ENCODE measurements at regions not wholly inside any gene's neighbourhood (a gene's known extent, or its start where the extent isn't known, plus 50 kb on each side); places are given as distances from the start of the nearest gene placed in this dataset.
"Not testable (repeated sequence)": the region's sequence is repeated elsewhere in the genome, so short reads cannot be mapped to it uniquely, and the experiment has no call there.

GRCh38 chr1:67584938-67585337, 100.1 kb upstream of the GADD45A start:
- DNase-seq (ENCODE audit: low read depth): no peak

DNA sequence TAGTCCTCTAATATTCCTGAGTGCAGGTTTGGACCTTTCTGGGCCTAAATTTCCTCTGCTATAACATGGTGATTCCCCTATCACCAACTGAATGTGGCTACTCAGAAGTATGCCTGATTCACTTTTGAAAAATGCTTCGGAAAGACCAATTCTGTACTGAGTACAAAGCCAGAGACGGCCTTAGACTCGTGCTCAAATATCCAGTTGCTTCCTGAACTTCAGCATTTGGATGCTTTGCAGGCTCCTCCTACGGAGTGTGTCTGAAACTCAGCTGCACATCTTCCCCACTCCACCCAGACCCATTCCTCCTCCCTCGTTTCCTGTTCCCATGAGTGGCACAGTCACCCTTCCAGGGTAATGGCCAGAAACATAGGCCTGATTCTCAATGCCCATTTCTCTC, 98.4 kb upstream of the GADD45A start:
- DNase-seq (ENCODE audit: low read depth): peak; percentile 55

DNA sequence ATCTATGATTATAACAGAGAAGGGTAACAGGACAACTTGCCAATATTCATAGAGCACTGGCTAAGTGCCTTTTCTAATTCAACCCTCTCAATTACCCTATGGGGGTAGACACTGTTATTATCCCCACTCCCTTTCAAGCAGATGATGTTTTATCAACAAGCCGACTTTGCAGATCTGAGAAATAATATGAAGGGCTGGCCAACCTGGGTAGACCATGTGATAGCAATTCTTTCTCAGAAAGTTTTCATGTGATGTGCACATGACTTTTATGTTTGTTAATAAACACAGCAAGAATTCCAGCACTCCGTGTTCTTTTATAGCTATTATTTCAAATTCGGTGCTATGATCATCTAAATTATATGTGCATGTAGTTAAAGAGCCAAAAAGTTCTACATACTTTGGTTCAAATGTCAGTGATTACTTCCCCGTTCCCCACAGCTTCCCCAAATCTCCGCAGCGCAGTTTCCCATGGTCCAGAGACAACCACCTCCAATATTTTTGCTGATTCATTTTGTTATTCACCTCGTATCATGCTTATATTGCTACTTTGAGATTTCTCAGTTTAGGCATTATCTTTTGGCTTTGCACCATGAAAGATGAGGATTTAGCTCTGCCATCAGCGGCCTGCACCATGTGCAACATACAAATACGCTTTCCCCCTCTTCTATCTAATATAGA, 96.7 kb upstream of the GADD45A start:
- no peak for DNase-seq (ENCODE audit: low read depth)

- DNase-seq (ENCODE audit: low read depth): no peak
Observed at GRCh38 chr1:67589519-67590233, 95.3 kb upstream of the GADD45A start.

DNA sequence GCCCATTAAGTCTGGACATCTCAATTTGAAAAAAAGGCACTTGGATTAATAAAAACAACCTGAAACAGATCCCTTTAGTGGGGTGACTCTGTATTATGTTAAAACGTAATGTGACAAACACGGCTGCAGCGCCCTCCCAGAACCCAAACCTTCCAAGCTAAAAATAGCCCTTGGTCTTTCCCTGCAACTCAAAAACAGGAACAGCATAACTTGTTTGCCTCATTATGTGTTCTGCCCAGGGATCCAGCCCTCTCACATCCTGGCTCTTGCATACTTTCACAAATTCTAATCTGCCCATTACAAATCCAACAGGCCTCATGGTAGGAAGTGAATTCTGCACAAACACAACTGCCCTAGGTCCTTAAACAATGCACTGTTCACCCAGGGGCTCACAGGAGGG, 94.7 kb upstream of the GADD45A start:
- DNase-seq (ENCODE audit: low read depth): no peak

DNA sequence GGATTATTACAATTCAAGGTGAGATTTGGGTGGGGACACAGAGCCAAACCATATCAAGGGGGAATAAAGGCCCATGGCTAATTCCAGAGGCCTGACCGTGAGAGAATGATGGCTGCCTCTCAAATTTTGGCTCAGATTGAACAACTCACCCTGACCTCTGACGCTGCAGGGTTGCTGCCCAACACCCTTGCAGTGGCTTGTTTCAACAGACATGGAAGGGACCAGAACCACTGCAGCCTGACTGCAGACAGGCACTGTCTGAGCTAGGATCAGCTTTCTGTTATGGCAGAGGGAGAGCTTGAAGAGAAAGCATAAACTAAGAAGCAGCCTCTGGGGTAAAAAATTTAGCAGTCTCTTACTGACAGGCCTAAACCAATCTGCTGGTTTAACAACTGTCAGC, 90.2 kb upstream of the GADD45A start:
- no peak for DNase-seq (ENCODE audit: low read depth)

- DNase-seq (ENCODE audit: low read depth): no peak
Observed at GRCh38 chr1:67596674-67597073, 88.3 kb upstream of the GADD45A start.

DNA sequence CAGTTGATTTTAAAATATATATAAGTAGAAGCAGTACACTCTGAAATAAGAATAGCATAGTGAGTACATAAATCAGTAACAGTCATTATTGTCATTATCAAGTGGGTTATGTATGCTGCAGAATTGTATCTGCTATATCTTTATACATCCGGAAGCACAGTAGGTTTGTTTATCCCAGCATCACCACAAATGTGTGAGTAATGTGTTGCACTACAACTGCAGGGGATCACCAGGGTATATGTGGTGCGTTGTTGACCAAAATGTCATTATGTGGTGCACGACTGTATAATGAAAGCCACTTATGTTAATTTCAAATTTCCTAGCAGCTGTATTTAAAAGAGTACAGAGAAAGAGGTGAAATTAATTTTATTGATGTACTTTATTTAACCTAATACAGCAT, 87.7 kb upstream of the GADD45A start:
- peak; percentile 87 for DNase-seq (ENCODE audit: low read depth)

DNA sequence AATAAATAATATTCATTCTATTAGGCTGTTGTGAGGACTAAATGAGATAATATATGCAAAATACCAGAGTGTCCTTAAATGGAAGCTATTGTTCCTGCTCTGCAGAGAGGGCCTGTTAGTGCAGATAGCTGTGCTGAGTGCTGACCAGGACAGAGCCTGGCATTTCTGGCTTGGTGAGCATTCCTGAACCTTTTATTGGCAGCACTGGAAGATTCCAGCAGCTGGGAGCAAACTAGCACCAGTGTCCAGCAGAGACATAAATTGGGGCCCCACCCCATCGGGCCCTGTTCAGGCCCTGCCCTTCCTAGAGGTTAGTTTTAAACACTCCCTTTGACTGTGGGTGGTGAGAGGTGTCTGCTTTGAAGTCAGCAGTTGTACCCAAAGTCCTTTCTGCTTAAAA, 85.9 kb upstream of the GADD45A start:
- no peak for DNase-seq (ENCODE audit: low read depth)

DNA sequence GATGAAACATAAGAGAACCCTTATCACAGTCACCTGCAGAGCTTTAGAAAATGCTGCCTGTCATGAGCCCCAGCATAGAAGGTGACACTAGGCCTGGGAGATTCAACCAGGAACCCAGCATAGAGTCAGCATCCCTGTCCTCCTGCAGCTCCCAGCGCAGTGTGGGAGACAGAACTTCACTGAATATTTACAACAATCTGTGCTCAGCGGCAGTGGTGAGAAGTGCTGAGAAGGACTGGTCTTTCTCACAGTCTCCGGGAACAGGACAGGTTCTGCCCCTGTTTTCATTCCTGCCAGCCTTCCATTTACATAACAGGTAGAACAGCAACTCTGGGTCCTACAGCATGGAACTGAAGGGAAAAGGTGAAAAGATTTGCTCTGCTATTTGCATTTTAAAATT, 83.5 kb upstream of the GADD45A start:
- no peak for DNase-seq (ENCODE audit: low read depth)

DNA sequence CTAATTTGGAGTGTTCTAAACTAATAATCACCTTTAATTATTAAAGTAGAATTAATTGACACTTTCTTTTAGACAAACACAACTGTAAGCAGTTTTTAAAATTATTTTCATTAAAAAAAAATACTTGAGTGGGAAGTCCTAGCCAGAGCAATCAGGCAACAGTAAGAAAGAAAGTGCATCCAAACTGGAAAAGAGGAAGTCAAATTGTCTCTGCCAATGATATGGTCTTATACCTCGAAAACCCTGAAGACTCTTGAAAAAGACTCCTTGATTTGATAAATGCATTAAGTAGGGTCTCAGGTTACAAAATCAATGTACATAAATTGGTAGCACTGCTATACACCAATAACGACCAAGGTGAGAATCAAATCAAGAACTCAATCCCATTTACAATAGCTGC, 83.0 kb upstream of the GADD45A start:
- no peak for DNase-seq (ENCODE audit: low read depth)

DNA sequence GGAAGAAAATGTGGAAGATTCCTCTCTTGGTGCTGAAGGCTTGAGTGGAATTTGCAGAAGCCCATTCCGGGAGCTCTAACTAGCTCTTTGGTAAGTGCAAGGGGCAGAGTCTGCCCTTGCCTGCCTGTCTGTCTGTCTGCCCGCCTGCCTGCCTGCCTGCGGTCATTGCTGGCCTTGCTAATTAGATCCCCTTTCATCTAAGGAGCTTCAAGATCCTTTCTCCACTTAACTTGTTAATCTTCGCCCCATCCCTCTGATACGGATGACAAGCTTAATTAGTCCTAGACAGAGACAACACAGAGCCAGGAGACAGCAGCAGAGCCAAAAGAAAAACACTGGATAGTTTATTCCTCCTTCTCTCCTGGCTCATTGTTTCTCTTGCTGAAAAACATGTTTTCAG, 80.2 kb upstream of the GADD45A start:
- no peak for DNase-seq (ENCODE audit: low read depth)

DNA sequence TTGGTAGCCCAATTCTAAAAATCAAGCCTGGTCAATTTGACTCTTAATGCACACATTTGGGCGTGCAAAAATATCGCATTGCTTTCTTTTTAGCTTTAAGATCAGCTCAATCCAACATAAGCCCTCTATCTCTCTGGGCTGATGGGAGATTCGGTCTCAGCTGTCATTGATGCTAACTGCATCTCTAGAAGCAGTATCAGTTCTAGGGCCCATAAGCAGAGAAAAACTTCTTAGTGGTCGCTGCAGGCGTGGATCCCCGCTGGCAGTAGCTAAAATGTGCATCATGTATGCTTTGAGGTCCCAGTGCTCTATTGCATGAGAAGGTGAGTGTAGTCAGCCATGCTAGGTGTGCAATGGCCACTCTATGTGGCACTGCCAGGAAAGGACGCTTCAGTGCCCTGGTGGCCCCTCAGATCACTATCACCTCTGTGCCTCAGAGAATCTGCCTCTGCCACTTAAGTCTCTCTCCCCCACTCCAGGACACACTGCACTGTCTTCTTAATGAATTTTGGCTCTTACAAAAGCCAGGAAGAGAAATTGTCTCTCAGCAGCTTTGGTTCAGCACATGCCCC, 79.7 kb upstream of the GADD45A start:
- no peak for DNase-seq (ENCODE audit: low read depth)

GRCh38 chr1:67607286-67607685, 77.7 kb upstream of the GADD45A start:
- DNase-seq (ENCODE audit: low read depth): no peak

GRCh38 chr1:67607699-67608098, 77.3 kb upstream of the GADD45A start:
- no peak for DNase-seq (ENCODE audit: low read depth)

DNA sequence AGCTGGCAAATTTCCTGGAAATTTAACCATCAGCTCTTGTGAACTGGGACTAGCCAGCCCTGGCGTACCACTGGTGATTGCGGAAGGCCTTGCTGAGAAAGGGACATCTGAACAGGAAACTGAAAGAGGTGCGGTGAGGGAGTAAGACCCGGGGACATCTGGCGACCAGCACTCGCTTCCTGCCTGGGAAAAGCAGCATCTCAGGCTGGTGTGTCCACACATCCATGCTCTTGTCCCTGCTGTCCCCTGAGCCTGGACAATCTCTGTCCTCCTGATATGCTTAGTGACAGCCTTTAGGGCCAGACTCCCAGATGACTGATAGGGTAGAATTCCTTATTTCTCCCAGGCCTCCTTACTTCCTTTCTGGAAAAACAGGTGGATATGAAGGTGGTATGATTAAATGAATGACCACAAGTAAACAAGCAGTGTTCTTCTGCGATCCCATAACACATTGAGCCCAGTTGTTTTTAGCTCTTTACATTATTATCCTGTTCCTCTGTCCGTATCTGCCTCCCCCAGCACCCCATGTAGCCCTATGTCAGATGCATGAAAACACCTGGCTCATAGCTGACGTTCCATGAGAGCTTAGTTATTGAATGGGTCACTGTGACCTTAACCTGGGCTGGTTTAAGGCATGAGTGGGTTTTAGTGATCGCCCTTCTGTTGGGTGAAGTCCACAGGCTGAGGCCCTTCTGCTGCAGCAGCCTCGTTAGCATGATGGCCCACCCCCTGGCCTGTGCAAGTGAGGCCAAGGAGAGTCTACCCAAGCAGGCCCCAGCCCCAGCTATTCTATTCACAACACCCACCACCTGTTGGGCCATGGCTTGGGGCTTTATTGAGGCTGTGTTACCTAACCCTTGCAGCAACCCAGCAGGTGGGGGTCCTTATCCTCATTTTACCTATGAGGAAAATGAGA, 76.1 kb upstream of the GADD45A start:
- no peak for DNase-seq (ENCODE audit: low read depth)

DNA sequence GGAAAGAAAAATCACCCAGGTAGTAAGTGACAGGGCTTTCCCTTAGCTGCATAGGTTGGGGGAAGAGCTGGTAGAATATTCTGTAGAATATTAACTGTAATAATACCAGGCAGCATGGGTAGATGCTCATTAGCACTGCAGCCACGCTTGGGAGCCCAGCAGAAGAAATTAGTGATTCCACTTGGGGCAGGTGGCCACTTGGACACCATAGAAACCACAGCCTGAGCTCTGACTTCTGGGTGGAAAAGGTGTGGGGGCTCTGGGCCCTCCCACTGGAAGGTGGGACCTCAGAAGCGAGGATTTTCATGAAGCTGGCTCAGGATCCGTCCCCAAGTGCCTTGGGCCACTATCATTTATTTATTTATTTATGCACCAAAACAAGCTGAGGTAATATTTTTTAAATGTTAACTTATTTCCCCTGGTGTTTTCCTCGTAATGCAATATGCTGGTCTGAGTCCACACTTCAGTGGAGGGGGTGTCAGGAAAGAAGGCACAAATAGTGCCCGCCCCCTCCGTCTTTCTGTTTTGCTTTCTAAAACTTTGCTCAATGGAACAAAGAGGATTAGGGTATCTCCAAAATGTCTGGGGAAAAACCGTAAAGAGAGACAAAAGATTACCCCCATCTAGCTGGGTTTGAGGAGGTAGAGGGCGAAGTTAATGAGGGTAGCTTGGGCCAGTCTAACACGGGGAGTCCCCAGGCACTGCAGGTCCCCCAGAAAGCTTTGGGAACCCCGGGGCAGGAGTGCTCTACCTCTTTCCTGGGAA, 75.2 kb upstream of the GADD45A start:
- no peak for DNase-seq (ENCODE audit: low read depth)

DNA sequence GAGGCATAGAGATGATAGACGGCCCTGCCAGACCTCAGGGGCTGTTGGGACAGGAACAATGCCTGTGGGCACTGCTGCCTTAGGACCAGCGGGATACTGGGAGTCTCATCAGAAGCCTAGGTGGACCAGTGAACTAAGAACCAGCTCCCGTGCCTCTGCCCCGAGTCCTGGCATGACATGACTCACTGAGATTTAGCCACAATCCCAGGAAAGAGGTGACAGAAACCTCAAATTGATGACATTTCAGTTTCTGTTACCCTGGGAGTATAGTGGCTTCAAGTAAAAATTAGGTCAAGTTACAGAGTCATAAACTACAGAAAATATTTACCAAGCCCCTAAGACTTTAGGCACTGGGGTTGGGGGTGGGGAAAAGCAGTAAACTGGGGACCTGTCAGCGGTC, 74.6 kb upstream of the GADD45A start:
- peak; percentile 23 for DNase-seq (ENCODE audit: low read depth)

GRCh38 chr1:67611846-67612245, 73.2 kb upstream of the GADD45A start:
- peak; percentile 30 for DNase-seq (ENCODE audit: low read depth)

DNA sequence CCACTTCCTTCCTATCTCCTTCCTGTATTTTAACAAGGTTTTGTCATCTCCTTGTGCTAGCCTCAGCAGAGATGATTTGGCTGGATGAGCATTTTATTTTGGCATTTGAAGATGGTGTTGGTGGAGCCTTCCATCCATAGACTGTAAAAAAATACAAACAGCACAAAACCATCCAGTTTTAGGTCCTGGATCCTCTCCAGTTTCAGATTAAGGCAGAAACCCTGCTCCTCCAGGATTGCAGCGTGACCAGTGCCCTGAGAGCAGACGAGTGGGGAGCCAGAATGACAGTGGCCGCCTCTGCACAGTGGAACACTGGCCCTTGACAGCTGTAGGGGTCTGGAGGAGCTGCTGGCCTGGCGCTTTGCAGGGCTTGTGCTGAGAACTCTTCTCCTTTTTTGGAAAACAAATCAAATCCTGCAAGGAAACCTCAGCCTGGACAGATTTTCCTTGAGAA, 72.2 kb upstream of the GADD45A start:
- DNase-seq (ENCODE audit: low read depth): no peak

- not testable (repeated sequence) for DNase-seq (ENCODE audit: low read depth)
Observed at GRCh38 chr1:67613479-67613878, 71.5 kb upstream of the GADD45A start.

GRCh38 chr1:67614511-67614934, 70.5 kb upstream of the GADD45A start:
- peak; percentile 73 for DNase-seq (ENCODE audit: low read depth)

Measured in ELR (cell line).